ENCODE measurements at regions not wholly inside any gene's neighbourhood (a gene's known extent, or its start where the extent isn't known, plus 50 kb on each side); places are given as distances from the start of the nearest gene placed in this dataset.

- no peak for DNase-seq
Observed at GRCh38 chr6:47360388-47360787, 50.7 kb upstream of the TNFRSF21 start.

- no peak for DNase-seq
Observed at GRCh38 chr6:47362857-47363461, 53.3 kb upstream of the TNFRSF21 start.

- DNase-seq, result no peak
Observed at GRCh38 chr6:47363736-47364135, 54.0 kb upstream of the TNFRSF21 start.

GRCh38 chr6:47366335-47366890 lies 56.7 kb upstream of the TNFRSF21 start:
- DNase-seq, result no peak

GRCh38 chr6:47371139-47371869 lies 61.6 kb upstream of the TNFRSF21 start:
- no peak for DNase-seq

- no peak for DNase-seq
Observed at GRCh38 chr6:47371870-47372255, 62.2 kb upstream of the TNFRSF21 start.

- no peak for DNase-seq
Observed at GRCh38 chr6:47372318-47372717, 62.6 kb upstream of the TNFRSF21 start.

- DNase-seq, result no peak
Observed at GRCh38 chr6:47375426-47375825, 65.7 kb upstream of the TNFRSF21 start.

GRCh38 chr6:47376930-47377329 lies 67.2 kb upstream of the TNFRSF21 start:
- DNase-seq, result no peak

- no peak for DNase-seq
Observed at GRCh38 chr6:47377971-47378370, 68.3 kb upstream of the TNFRSF21 start.

GRCh38 chr6:47379328-47379727 lies 69.6 kb upstream of the TNFRSF21 start:
- no peak for DNase-seq

- DNase-seq, result no peak
Observed at GRCh38 chr6:47380251-47380650, 70.5 kb upstream of the TNFRSF21 start.

- DNase-seq, result no peak
Observed at GRCh38 chr6:47381036-47381435, 71.3 kb upstream of the TNFRSF21 start.

- no peak for DNase-seq
Observed at GRCh38 chr6:47383360-47383759, 73.7 kb upstream of the TNFRSF21 start.

GRCh38 chr6:47391675-47392074 lies 82.0 kb upstream of the TNFRSF21 start:
- DNase-seq, result no peak

- DNase-seq, result no peak
Observed at GRCh38 chr6:47392251-47392650, 82.5 kb upstream of the TNFRSF21 start.

- no peak for DNase-seq
Observed at GRCh38 chr6:47396401-47397069, 81.1 kb upstream of the CD2AP start.

- DNase-seq, result no peak
Observed at GRCh38 chr6:47400581-47400980, 77.0 kb upstream of the CD2AP start.

GRCh38 chr6:47402081-47402480 lies 75.5 kb upstream of the CD2AP start:
- DNase-seq, result no peak

GRCh38 chr6:47403056-47403455 lies 74.5 kb upstream of the CD2AP start:
- no peak for DNase-seq

- no peak for DNase-seq
Observed at GRCh38 chr6:47403801-47404200, 73.8 kb upstream of the CD2AP start.

- no peak for DNase-seq
Observed at GRCh38 chr6:47404435-47404834, 73.2 kb upstream of the CD2AP start.

GRCh38 chr6:47405273-47405672 lies 72.3 kb upstream of the CD2AP start:
- DNase-seq, result no peak
